HEK293T (cell line): ENCODE measurements at regions not wholly inside any gene's neighbourhood (a gene's known extent, or its start where the extent isn't known, plus 50 kb on each side); places are given as distances from the start of the nearest gene placed in this dataset.
"Not testable (repeated sequence)": the region's sequence is repeated elsewhere in the genome, so short reads cannot be mapped to it uniquely, and the experiment has no call there.

Experiments used
- CTCF ChIA-PET: fragments of 350-600 bp; formaldehyde crosslinking; extraction: SDS; loops from one replicate; lab custom pipeline; 2021; ENCODE audit warnings: antibody characterized with exemption, inconsistent platforms; lab: Yijun Ruan, JAX
- POLR2A ChIA-PET: fragments of 350-600 bp; formaldehyde crosslinking; extraction: SDS; loops from one replicate; lab custom pipeline; 2020; ENCODE audit warnings: antibody characterized with exemption, inconsistent platforms; lab: Yijun Ruan, JAX
- DNase-seq: peaks from one replicate; pipeline ENCODE4 v3.0.0; 2012; ENCODE audit warnings: mixed read lengths; ENCODE audit errors: extremely low spot score
- ARNT ChIP-seq: fragments of 450-650 bp; IDR thresholded peaks from 2 replicates; pipeline ENCODE4 v1.6.1; 2017; ENCODE audit warnings: mild to moderate bottlenecking
- BHLHE40 ChIP-seq: fragments of 450-650 bp; IDR thresholded peaks from 2 replicates; pipeline ENCODE4 v1.6.1; 2016; ENCODE audit warnings: mild to moderate bottlenecking, moderate library complexity, borderline replicate concordance
- CTBP1 ChIP-seq: fragments of 450-650 bp; IDR thresholded peaks from 2 replicates; pipeline ENCODE4 v1.6.1; 2016; ENCODE audit warnings: borderline replicate concordance
- ELF4 ChIP-seq: fragments of 450-650 bp; IDR thresholded peaks from 2 replicates; pipeline ENCODE4 v1.6.1; 2017; ENCODE audit warnings: antibody characterized with exemption
- FOXA1 ChIP-seq: fragments of 450-650 bp; IDR thresholded peaks from 2 replicates; pipeline ENCODE4 v1.6.1; 2016; ENCODE audit warnings: mild to moderate bottlenecking
- FOXK2 ChIP-seq: fragments of 450-650 bp; IDR thresholded peaks from 2 replicates; pipeline ENCODE4 v1.6.1; 2016; ENCODE audit warnings: mild to moderate bottlenecking
- FOXM1 ChIP-seq: fragments of 450-650 bp; IDR thresholded peaks from 2 replicates; pipeline ENCODE4 v1.6.1; 2017; ENCODE audit warnings: mild to moderate bottlenecking, borderline replicate concordance
- HDGF ChIP-seq: fragments of 450-650 bp; IDR thresholded peaks from 2 replicates; pipeline ENCODE4 v1.6.1; 2017; ENCODE audit warnings: antibody characterized with exemption, borderline replicate concordance
- L3MBTL2 ChIP-seq: fragments of 450-650 bp; conservative IDR thresholded peaks from 2 replicates; pipeline ENCODE4 v1.6.1; 2016; ENCODE audit warnings: mild to moderate bottlenecking
- LEF1 ChIP-seq: fragments of 450-650 bp; IDR thresholded peaks from 2 replicates; pipeline ENCODE4 v1.6.1; 2017; ENCODE audit warnings: mild to moderate bottlenecking, borderline replicate concordance
- NFRKB ChIP-seq: fragments of 450-650 bp; IDR thresholded peaks from 2 replicates; pipeline ENCODE4 v1.6.1; 2016; ENCODE audit warnings: mild to moderate bottlenecking, moderate library complexity
- SP1 ChIP-seq: fragments of 450-650 bp; IDR thresholded peaks from 2 replicates; pipeline ENCODE4 v1.6.1; 2017
- SUZ12 ChIP-seq: fragments of 450-650 bp; IDR thresholded peaks from 2 replicates; pipeline ENCODE4 v1.6.1; 2016; ENCODE audit warnings: mild to moderate bottlenecking
- TARDBP ChIP-seq: fragments of 450-650 bp; IDR thresholded peaks from 2 replicates; pipeline ENCODE4 v1.6.1; 2016
- ZNF384 ChIP-seq: fragments of 450-650 bp; IDR thresholded peaks from 2 replicates; pipeline ENCODE4 v1.6.1; 2016
- TF ChIP-seq, protein P1 (sequence below): fragments of 450-650 bp; IDR thresholded peaks from 2 replicates; pipeline ENCODE4 v1.6.1; 2016

DNA sequence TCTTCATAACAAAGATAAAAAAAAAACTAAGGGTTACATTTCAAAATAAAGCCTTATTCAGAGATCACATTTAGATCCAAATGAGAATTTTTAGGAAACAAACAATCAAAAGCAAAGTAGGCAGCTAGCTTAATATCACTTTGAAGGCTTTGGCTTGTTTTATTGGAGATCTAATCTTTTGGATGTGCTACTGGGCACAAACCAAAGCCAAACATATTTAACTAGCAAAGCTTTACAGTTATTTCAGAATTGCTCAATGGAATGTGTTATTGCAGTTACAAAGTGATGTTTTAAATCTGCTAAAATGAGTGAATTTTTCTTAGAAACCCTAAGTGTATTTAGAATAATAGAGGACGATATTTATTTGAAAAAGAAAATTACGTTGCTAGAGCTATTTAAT is 114.7 kb upstream of the KLHL1 start:
- ChIA-PET CTCF (no interaction called here), POLR2A (no interaction called here)
- DNase-seq: no peak
- TF ChIP-seq LEF1: no peak
- TF ChIP-seq, protein P1, sequence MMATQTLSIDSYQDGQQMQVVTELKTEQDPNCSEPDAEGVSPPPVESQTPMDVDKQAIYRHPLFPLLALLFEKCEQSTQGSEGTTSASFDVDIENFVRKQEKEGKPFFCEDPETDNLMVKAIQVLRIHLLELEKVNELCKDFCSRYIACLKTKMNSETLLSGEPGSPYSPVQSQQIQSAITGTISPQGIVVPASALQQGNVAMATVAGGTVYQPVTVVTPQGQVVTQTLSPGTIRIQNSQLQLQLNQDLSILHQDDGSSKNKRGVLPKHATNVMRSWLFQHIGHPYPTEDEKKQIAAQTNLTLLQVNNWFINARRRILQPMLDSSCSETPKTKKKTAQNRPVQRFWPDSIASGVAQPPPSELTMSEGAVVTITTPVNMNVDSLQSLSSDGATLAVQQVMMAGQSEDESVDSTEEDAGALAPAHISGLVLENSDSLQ: no peak
- TF ChIP-seq NFRKB: no peak
- no peak for TF ChIP-seq HDGF
- no peak for TF ChIP-seq FOXM1
- no peak for TF ChIP-seq FOXK2
- no peak for TF ChIP-seq CTBP1
- TF ChIP-seq FOXA1: no peak
- no peak for TF ChIP-seq SP1
- TF ChIP-seq BHLHE40: no peak

DNA sequence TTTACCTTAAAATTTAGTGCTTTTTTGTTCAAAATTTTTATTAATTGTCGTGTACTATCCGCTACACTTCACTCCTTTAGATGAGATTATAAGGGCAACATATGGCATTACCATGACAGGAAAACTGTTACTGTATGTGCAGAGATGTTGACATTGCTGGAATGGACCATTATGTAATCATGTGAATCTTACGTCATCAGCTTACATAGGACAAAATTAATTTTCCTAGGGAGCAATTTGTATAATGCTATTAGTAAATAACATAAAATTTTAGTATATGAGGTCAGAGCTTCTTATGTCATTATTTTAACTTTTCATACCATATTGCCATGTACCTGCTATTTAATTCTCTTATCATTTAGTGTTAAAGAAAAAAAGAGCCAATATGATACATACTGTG is 110.4 kb upstream of the KLHL1 start:
- TF ChIP-seq SUZ12 (no peak), ZNF384 (no peak), LEF1 (no peak), CTBP1 (no peak), FOXA1 (no peak), HDGF (no peak), L3MBTL2 (no peak), ELF4 (no peak)
- POLR2A ChIA-PET: no interaction called here
- CTCF ChIA-PET: interaction anchor here (0.6 kb wide), 1 partner anchor 19 kb away, joined by 3 read pairs; no protein-coding TSS in a partner anchor
- no peak for DNase-seq

DNA sequence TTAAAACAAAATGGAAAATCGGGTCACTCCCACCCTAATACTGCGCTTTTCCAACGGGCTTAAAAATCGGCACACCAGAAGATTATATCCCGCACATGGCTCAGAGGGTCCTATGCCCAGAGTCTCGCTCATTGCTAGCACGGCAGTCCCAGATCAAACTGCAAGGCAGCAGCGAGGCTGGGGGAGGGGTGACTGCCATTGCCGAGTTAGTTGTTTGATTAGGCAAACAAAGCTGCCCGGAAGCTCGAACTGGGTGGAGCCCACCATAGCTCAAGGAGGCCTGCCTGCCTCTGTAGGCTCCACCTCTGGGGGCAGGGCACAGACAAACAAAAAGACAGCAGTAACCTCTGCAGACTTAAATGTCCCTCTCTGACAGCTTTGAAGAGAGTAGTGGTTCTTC is 100.7 kb upstream of the KLHL1 start:
- DNase-seq, POLR2A ChIA-PET, CTCF ChIA-PET: not testable (repeated sequence)

DNA sequence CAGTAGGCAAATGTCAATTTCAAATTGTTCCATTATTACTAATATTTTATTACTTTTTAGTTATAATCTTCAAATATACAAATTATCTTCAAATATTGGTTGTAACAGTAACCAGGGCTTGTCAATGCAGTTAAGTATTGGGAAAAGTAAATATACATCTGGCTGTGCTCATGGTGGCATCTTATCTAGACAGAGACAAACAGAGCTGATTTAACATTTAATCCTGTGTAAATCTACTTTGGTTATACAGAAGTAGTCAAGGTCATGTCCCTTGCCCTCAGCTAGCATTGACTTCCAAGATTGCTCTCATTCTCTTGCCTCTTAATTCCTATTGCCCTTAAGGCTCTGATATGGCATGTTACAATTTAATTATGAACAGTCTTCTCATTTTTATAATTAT is 98.4 kb upstream of the KLHL1 start:
- ChIA-PET CTCF (no interaction called here), POLR2A (no interaction called here)
- no peak for DNase-seq
- TF ChIP-seq FOXM1 (no peak), L3MBTL2 (no peak), SUZ12 (no peak), SP1 (no peak), FOXA1 (no peak), FOXK2 (no peak), TARDBP (no peak), LEF1 (no peak), ZNF384 (no peak), BHLHE40 (no peak), NFRKB (no peak), CTBP1 (no peak), HDGF (no peak), ARNT (no peak), ELF4 (no peak)
- TF ChIP-seq, protein P1: no peak

DNA sequence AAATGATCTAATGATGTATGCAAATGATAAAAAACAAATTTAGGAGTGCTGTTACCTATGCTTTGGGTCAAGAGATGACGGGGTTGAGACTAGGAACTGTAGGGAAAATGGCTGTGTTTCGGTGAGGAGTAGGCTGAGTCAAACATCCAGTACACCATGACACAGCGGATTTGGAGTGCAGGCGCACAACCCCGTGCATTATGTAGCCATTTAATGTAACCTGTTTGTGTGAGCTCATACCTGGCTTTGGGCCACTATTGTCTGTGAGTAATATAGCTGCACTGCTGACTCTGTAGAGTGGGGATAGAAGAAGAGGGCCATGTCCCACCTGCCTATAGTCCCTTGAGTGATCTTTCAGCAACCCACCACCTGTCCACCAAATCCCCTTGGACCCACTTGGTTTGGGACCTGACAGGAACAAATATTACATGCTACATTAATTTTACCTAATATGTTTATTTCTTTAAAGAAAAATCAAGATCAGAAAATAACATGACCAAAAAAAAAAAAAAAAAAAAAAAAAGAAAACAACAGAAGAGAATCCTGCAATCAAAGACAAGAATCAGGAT is 95.5 kb upstream of the KLHL1 start:
- ChIA-PET CTCF (no interaction called here), POLR2A (no interaction called here)
- no peak for TF ChIP-seq LEF1
- TF ChIP-seq L3MBTL2: no peak
- no peak for TF ChIP-seq TARDBP
- TF ChIP-seq FOXA1: no peak
- no peak for TF ChIP-seq SP1
- TF ChIP-seq, protein P1: no peak
- TF ChIP-seq HDGF: no peak
- no peak for TF ChIP-seq ARNT
- no peak for TF ChIP-seq SUZ12
- no peak for TF ChIP-seq NFRKB
- TF ChIP-seq FOXK2: no peak
- no peak for TF ChIP-seq FOXM1
- TF ChIP-seq CTBP1: no peak
- no peak for TF ChIP-seq BHLHE40
- TF ChIP-seq ELF4: no peak
- no peak for TF ChIP-seq ZNF384
- DNase-seq: no peak

DNA sequence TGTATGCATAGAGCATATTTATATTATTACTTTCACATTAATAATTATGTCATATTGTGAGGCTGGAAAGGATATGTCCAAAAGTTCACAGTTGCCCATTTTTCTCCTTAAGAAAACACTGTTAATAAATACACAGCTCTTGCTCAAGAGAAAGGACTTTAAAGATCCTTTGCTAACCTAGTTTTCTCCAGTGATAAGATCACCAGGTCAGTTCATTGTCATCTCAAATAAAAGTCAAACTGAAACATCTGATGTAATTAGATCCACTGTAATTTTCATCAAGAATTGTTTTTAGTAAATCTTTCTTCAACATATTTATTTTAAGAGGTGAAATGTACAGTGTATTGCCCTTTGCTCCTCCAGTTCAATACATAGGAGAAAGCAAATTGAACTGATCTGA is 82.8 kb upstream of the KLHL1 start:
- DNase-seq: no peak
- no peak for TF ChIP-seq SP1
- TF ChIP-seq BHLHE40: no peak
- TF ChIP-seq ELF4: no peak
- CTCF ChIA-PET: no interaction called here
- POLR2A ChIA-PET: no interaction called here

DNA sequence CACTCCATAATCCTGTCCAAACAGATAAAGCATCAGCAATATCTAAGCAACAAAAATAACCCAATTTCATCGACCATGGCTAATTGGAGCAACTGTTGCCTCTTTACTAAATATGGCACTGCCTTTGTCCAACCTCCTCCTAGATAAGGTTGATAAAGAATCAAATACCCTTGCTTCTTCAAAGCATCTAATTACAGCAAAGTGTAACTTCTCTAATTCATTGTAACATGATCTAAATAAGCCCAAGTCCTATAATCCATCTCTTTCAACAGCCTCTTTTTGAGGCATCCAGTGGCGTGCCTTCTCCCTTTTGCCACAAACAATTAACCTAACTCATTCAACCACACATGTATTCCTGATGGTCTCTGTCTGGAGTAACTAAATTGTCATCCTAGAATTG is 81.7 kb upstream of the KLHL1 start:
- ChIA-PET POLR2A (no interaction called here), CTCF (interaction anchor here (0.6 kb wide), 1 partner anchor 260 kb away, joined by 3 read pairs; no protein-coding TSS in a partner anchor)
- no peak for TF ChIP-seq HDGF
- no peak for TF ChIP-seq L3MBTL2
- TF ChIP-seq ARNT: no peak
- TF ChIP-seq NFRKB: no peak
- TF ChIP-seq LEF1: no peak
- no peak for TF ChIP-seq FOXA1
- TF ChIP-seq BHLHE40: no peak
- no peak for TF ChIP-seq FOXK2
- TF ChIP-seq TARDBP: no peak
- no peak for TF ChIP-seq ELF4
- no peak for TF ChIP-seq SP1
- TF ChIP-seq, protein P1: no peak
- no peak for TF ChIP-seq CTBP1
- no peak for TF ChIP-seq FOXM1
- no peak for TF ChIP-seq SUZ12
- TF ChIP-seq ZNF384: no peak
- DNase-seq: no peak
